ENCODE measurements at regions not wholly inside any gene's neighbourhood (a gene's known extent, or its start where the extent isn't known, plus 50 kb on each side); places are given as distances from the start of the nearest gene placed in this dataset.
A peak's percentile ranks its signal among the peaks of the same experiment; 100 is the strongest.

- peak; percentile 82 for TF ChIP-seq CTCF (IDR thresholded peaks at IDR 0.05)
- TF ChIP-seq ZFX (IDR thresholded peaks at IDR 0.05; ENCODE audit: borderline replicate concordance) = no peak
These were observed 86.2 kb upstream of the DYNC1I1 start for GRCh38 chr7:95686109-95686508.
